GM23338 (cell line): ENCODE measurements at regions not wholly inside any gene's neighbourhood (a gene's known extent, or its start where the extent isn't known, plus 50 kb on each side); places are given as distances from the start of the nearest gene placed in this dataset.

Experiments used
- ATAC-seq: fragments of 200-7000 bp; cut with Tn5 transposase; 3 replicates; pipeline ENCODE4 v1.9.1; 2020
- DNase-seq: peaks from one replicate; pipeline ENCODE4 v3.0.0-alpha.2; 2015; ENCODE audit warnings: low spot score
- H2AFZ ChIP-seq: fragments of 200-600 bp; sonication (generic); 2 replicates; pipeline ENCODE4 v1.8.0; 2016; ENCODE audit warnings: antibody characterized with exemption, mild to moderate bottlenecking, moderate library complexity
- H3F3A ChIP-seq: fragments of 200-600 bp; sonication (generic); replicated peaks from 2 replicates; pipeline ENCODE4 v1.8.0; 2017; ENCODE audit warnings: antibody characterized with exemption, mixed run types, low read depth
- H3K27ac ChIP-seq: fragments of 200-600 bp; sonication (generic); 2 replicates; pipeline ENCODE4 v1.6.1; 2016; ENCODE audit warnings: low read depth
- H3K27me3 ChIP-seq: fragments of 200-600 bp; sonication (generic); 2 replicates; pipeline ENCODE4 v1.8.0; 2016; ENCODE audit warnings: mild to moderate bottlenecking, mixed run types, moderate library complexity; ENCODE audit not compliant: insufficient read depth
- H3K36me3 ChIP-seq: fragments of 200-600 bp; sonication (generic); 2 replicates; pipeline ENCODE4 v1.8.0; 2016; ENCODE audit warnings: mild to moderate bottlenecking; ENCODE audit not compliant: insufficient read depth
- H3K4me1 ChIP-seq: fragments of 200-600 bp; sonication (generic); 2 replicates; pipeline ENCODE4 v1.8.0; 2016; ENCODE audit warnings: mild to moderate bottlenecking, moderate library complexity; ENCODE audit not compliant: insufficient read depth
- H3K4me2 ChIP-seq: fragments of 200-600 bp; sonication (generic); 2 replicates; pipeline ENCODE4 v1.7.1; 2017; ENCODE audit warnings: mixed run types
- H3K4me3 ChIP-seq: fragments of 200-600 bp; sonication (generic); 2 replicates; pipeline ENCODE4 v1.6.1; 2016; ENCODE audit warnings: mixed run types
- H3K79me2 ChIP-seq: fragments of 200-600 bp; sonication (generic); replicated peaks from 2 replicates; pipeline ENCODE4 v1.8.0; 2017; ENCODE audit warnings: mild to moderate bottlenecking; ENCODE audit not compliant: insufficient read depth
- H3K9me2 ChIP-seq: fragments of 200-600 bp; sonication (generic); 2 replicates; pipeline ENCODE4 v1.8.0; 2017; ENCODE audit not compliant: insufficient read depth
- H4K20me1 ChIP-seq: fragments of 200-600 bp; sonication (generic); replicated peaks from 2 replicates; pipeline ENCODE4 v1.8.0; 2017; ENCODE audit warnings: mild to moderate bottlenecking; ENCODE audit not compliant: insufficient read depth
- H3K27ac Mint-ChIP-seq: 2 replicates; pipeline ENCODE4 v1.8.0; 2020; ENCODE audit warnings: inconsistent platforms, mild to moderate bottlenecking, moderate library complexity, mixed read lengths
- H3K27me3 Mint-ChIP-seq: 3 replicates; pipeline ENCODE4 v1.8.0; 2022; ENCODE audit warnings: low read depth, mild to moderate bottlenecking, moderate library complexity, mixed read lengths, inconsistent platforms; ENCODE audit not compliant: insufficient read depth, poor library complexity
- H3K36me3 Mint-ChIP-seq: 3 replicates; pipeline ENCODE4 v1.8.0; 2021; ENCODE audit warnings: low read depth, mild to moderate bottlenecking, inconsistent platforms, moderate library complexity, mixed read lengths
- H3K4me1 Mint-ChIP-seq: 3 replicates; pipeline ENCODE4 v1.8.0; 2020; ENCODE audit warnings: mild to moderate bottlenecking, inconsistent platforms, mixed read lengths
- H3K4me3 Mint-ChIP-seq: 3 replicates; pipeline ENCODE4 v1.8.0; 2021; ENCODE audit warnings: moderate library complexity, mild to moderate bottlenecking, inconsistent platforms, mixed read lengths
- H3K9me3 Mint-ChIP-seq: 3 replicates; pipeline ENCODE4 v1.8.0; 2020; ENCODE audit warnings: moderate library complexity, mild to moderate bottlenecking, inconsistent platforms, mixed read lengths
- CREB1 ChIP-seq: fragments of 250-450 bp; sonication (Bioruptor Pico); IDR thresholded peaks from 2 replicates; pipeline ENCODE4 v1.5.0; 2020; ENCODE audit warnings: low read depth, mild to moderate bottlenecking, moderate library complexity
- CTCF ChIP-seq, 2 experiments: fragments of 200-600 bp in 1 of 2; sonication (generic) in 1 of 2; conservative IDR thresholded peaks; 2 replicates each; pipeline versions ENCODE4 v1.5.1 to v1.6.1; 2016 to 2017; ENCODE audit warnings: antibody characterized with exemption in 2 of 2, low read depth in 2 of 2, mild to moderate bottlenecking in 2 of 2, moderate library complexity in 1 of 2
- EZH2 ChIP-seq: fragments of 200-600 bp; sonication (generic); IDR thresholded peaks from one replicate; pipeline ENCODE4 v1.8.0; 2017; ENCODE audit warnings: antibody characterized with exemption, mild to moderate bottlenecking, low read depth; ENCODE audit not compliant: unreplicated experiment
- EZH2phosphoT487 ChIP-seq: fragments of 200-600 bp; sonication (generic); IDR thresholded peaks from one replicate; pipeline ENCODE4 v1.8.1; 2018; ENCODE audit warnings: antibody characterized with exemption; ENCODE audit not compliant: unreplicated experiment
- JUNB ChIP-seq: IDR thresholded peaks from one replicate; pipeline ENCODE4 v1.6.1; 2016; ENCODE audit warnings: antibody characterized with exemption; ENCODE audit not compliant: unreplicated experiment
- NANOG ChIP-seq: IDR thresholded peaks from 2 replicates; pipeline ENCODE4 v1.6.1; 2016; ENCODE audit warnings: antibody characterized with exemption, borderline replicate concordance
- POLR2AphosphoS5 ChIP-seq: IDR thresholded peaks from 2 replicates; pipeline ENCODE4 v1.6.1; 2016; ENCODE audit warnings: antibody characterized with exemption, low read depth
- REST ChIP-seq: IDR thresholded peaks from one replicate; pipeline ENCODE4 v1.6.1; 2018; ENCODE audit warnings: antibody characterized with exemption; ENCODE audit not compliant: unreplicated experiment
- STAT1 ChIP-seq: IDR thresholded peaks from one replicate; pipeline ENCODE4 v1.6.1; 2016; ENCODE audit warnings: antibody characterized with exemption; ENCODE audit not compliant: unreplicated experiment
- ZNF114 ChIP-seq: fragments of 250-450 bp; sonication (Bioruptor Pico); IDR thresholded peaks from 2 replicates; pipeline ENCODE4 v1.5.0; 2020; ENCODE audit warnings: mild to moderate bottlenecking, moderate library complexity
- ZNF331 ChIP-seq: fragments of 250-450 bp; sonication (Bioruptor Pico); IDR thresholded peaks from 2 replicates; pipeline ENCODE4 v1.5.0; 2020; ENCODE audit warnings: low read depth, mild to moderate bottlenecking, moderate library complexity
- ZNF462 ChIP-seq: fragments of 250-450 bp; sonication (Bioruptor Pico); IDR thresholded peaks from 2 replicates; pipeline ENCODE4 v1.5.0; 2020; ENCODE audit warnings: mild to moderate bottlenecking, moderate library complexity
- TF ChIP-seq, protein P1 (sequence below): IDR thresholded peaks from 2 replicates; pipeline ENCODE4 v1.6.1; 2016; ENCODE audit warnings: antibody characterized with exemption

DNA sequence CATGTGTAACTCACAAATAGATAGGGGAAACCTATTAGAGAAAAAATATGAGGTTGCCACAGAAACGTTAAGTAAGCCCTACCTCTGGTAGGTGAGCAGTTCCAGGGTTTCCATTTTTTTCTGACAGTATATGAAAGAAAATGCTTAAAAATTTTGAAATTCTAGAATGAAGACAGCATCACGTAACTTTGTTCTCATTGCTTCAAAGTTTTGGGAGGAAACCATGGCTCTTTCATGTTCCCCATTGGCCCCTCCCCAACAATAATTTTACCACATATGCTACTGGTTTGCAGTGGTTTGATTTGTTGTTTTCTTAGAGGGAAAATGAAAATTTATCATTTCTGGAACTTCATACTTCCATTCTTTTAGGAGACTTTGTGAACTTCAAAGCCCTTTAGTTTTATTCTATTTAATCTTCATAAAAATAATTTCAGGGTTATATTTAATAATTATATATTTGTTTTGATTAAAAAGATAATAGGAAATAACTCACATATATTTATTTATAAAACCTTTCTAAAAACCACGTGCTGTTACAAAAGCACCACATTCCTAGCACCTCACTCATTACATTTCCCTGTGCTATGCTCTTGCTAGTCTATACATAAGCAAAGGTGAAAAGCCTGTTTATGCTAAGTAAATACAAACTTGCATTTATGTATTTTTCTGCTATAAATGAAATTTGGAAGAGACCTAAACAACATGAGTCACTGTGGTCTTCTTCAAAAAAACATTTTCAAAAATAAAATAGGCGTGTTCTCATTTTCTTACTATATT, 113.4 kb downstream of the CASP12 start:
- ATAC-seq (no peak), DNase-seq (no peak)
- H3K4me3 ChIP-seq: no peak overlapping the region
- no peaks in the 10 kb centered on the region for H3K36me3 ChIP-seq
- Mint-ChIP-seq H3K4me3 (no peak overlapping the region), H3K27me3 (peaks cover 4% of the 10 kb centered on the region), H3K27ac (no peak overlapping the region), H3K4me1 (peaks cover 30% of the 10 kb centered on the region), H3K9me3 (peaks cover 5% of the 10 kb centered on the region; the same call in 2 of the 3 replicates), H3K36me3 (peaks cover 4% of the 10 kb centered on the region; the same call in 2 of the 3 replicates)
- no peak overlapping the region for H3K4me2 ChIP-seq
- TF ChIP-seq ZNF462 (CRISPR knock-in tag) (no peak), CREB1 (no peak), EZH2 (no peak), POLR2AphosphoS5 (no peak), ZNF331 (CRISPR knock-in tag) (no peak), JUNB (no peak), NANOG (no peak), REST (no peak), EZH2phosphoT487 (no peak), ZNF114 (CRISPR knock-in tag) (no peak), CTCF (conservative IDR thresholded peaks at IDR 0.05; ENCODE audit: low read depth in 2 of 2) (no peak), STAT1 (no peak)
- TF ChIP-seq, protein P1, sequence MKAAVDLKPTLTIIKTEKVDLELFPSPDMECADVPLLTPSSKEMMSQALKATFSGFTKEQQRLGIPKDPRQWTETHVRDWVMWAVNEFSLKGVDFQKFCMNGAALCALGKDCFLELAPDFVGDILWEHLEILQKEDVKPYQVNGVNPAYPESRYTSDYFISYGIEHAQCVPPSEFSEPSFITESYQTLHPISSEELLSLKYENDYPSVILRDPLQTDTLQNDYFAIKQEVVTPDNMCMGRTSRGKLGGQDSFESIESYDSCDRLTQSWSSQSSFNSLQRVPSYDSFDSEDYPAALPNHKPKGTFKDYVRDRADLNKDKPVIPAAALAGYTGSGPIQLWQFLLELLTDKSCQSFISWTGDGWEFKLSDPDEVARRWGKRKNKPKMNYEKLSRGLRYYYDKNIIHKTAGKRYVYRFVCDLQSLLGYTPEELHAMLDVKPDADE: no peak
- no peaks in the 10 kb centered on the region for H4K20me1 ChIP-seq
- H3K27me3 ChIP-seq: no peaks in the 10 kb centered on the region
- peaks cover 23% of the 10 kb centered on the region for H3K4me1 ChIP-seq
- H2AFZ ChIP-seq: no peak overlapping the region
- H3K9me2 ChIP-seq: 0 out of 2 replicates have a peak, but pooled peaks cover 3% of the 10 kb centered on the region
- no peaks in the 10 kb centered on the region for H3K79me2 ChIP-seq
- H3F3A ChIP-seq: peaks cover 6% of the 10 kb centered on the region; the same call in 1 of the 2 replicates
- H3K27ac ChIP-seq: no peak overlapping the region
